Body of pancreas (tissue), 4 donors: ENCODE measurements at regions not wholly inside any gene's neighbourhood (a gene's known extent, or its start where the extent isn't known, plus 50 kb on each side); places are given as distances from the start of the nearest gene placed in this dataset.

Experiments used
- POLR2A ChIP-seq, 3 donors: fragments of 450-650 bp; IDR thresholded peaks; one replicate each; pipeline ENCODE4 v1.6.1; 2016; ENCODE audit warnings: antibody characterized with exemption in 3 of 3, mild to moderate bottlenecking in 2 of 3
- TF ChIP-seq, protein P1 (sequence below), 7 experiments: fragments of 450-650 bp in 4 of 7; fragments of 200-600 bp in 3 of 7; sonication (generic) in 3 of 7; IDR thresholded peaks; one replicate each; pipeline ENCODE4 v1.5.1; 2016 to 2019; ENCODE audit warnings: antibody characterized with exemption in 7 of 7

DNA sequence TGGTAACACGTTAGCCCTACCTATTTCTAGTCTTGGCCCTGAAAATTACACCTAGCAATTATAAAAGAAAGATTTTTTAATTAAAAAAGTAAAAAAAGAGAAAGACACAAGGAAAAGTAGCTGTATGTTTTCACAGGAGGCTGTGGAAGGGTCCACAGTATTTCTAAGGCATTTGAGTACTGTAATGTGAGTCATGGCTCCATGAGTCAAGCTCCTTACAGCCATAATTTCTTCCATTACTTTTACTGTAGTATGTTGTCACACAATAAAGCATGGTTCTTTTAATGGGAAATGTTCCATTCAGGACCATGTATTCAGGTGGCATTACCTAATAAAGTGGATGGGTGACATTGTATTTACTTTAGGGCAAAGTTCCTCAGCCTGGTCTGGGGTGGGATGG lies 113.4 kb downstream of the GPR37 start:
- TF ChIP-seq, protein P1, sequence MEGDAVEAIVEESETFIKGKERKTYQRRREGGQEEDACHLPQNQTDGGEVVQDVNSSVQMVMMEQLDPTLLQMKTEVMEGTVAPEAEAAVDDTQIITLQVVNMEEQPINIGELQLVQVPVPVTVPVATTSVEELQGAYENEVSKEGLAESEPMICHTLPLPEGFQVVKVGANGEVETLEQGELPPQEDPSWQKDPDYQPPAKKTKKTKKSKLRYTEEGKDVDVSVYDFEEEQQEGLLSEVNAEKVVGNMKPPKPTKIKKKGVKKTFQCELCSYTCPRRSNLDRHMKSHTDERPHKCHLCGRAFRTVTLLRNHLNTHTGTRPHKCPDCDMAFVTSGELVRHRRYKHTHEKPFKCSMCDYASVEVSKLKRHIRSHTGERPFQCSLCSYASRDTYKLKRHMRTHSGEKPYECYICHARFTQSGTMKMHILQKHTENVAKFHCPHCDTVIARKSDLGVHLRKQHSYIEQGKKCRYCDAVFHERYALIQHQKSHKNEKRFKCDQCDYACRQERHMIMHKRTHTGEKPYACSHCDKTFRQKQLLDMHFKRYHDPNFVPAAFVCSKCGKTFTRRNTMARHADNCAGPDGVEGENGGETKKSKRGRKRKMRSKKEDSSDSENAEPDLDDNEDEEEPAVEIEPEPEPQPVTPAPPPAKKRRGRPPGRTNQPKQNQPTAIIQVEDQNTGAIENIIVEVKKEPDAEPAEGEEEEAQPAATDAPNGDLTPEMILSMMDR (IDR thresholded peaks at IDR 0.05) = no peak
- no peak for TF ChIP-seq POLR2A (IDR thresholded peaks at IDR 0.05)
